ENCODE measurements at regions not wholly inside any gene's neighbourhood (a gene's known extent, or its start where the extent isn't known, plus 50 kb on each side); places are given as distances from the start of the nearest gene placed in this dataset.
"Not testable (repeated sequence)": the region's sequence is repeated elsewhere in the genome, so short reads cannot be mapped to it uniquely, and the experiment has no call there.

DNA sequence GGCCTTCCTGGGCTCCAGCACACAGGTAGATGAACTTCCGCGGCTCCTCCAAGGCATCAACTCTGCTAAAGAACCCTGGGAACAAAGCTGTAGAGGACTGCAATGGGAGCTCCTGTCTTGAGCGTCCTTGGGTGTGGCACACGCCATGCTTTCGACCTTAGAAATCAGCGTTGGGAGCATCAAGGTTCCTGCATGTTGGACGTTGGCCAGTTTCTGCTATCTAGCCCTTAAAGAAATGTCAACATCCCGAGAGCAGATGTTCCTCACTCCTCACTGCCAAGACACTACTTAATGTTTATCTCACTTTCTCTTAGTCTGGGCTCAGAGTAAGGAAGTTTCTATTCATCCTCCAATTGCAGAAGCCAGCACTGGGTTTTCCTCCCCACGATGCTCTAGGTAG lies 70.6 kb upstream of the MEDAG start:
- CTCF ChIA-PET = interaction anchor here (0.6 kb wide), 1 partner anchor 930 kb away, joined by 4 read pairs; no protein-coding TSS in a partner anchor
- DNase-seq = no peak
- Mint-ChIP-seq H3K27me3 (peaks cover 51% of the 10 kb centered on the region), H3K36me3 (no peaks in the 10 kb centered on the region), H3K4me1 (peaks cover 5% of the 10 kb centered on the region), H3K4me3 (no peak overlapping the region), H3K9me3 (no peaks in the 10 kb centered on the region), H3K27ac (no peak overlapping the region)

DNA sequence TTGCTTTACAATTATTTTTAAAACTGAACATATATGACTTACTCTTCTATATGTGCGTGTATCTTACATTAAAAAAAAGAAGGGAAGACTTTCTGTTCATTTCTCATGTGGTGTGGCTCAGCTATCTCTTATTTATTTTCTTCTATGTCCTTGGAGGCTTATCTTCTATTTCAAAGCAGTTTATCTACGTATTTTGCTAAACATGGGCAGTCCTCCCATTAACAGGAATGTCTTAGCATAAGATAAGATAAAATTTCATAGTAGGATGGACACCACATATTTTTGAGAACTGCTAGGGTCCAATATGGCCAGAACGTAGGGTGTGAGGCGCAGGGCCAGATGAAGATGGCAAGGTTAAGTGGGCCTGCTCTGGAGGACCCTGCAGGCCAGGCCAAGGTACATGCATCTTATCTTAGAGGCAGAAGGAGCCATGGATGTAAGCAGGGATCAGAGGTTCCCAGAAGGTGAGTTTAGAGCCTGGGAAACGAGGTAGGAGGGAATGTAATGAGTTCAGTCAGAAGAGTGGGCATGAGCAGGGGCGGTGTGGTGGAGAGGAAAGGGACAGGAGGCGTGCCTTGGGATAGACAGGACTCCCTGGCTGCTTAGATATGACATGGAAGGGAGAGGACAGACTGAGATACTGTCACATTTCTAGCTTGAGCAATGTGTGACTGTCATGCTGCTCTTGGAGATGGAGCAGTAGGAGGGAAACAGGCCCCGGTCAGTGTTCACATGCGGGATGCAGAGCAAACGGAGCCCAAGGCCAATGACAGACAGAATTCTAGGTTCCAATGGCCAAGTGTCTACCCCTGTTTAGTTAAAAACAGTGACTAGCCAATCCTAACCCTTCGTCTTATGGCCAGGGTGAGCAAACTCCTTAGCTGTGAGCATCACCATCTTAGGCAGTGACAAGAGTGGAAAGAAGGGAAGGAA lies 68.6 kb upstream of the MEDAG start:
- Mint-ChIP-seq H3K27ac (no peak overlapping the region), H3K4me3 (no peak overlapping the region), H3K4me1 (peaks cover 5% of the 10 kb centered on the region), H3K27me3 (peaks cover 43% of the 10 kb centered on the region), H3K9me3 (no peaks in the 10 kb centered on the region), H3K36me3 (no peaks in the 10 kb centered on the region)
- DNase-seq = no peak
- CTCF ChIA-PET = interaction anchor here (1.2 kb wide), 1 partner anchor 9 kb away, joined by 3 read pairs; no protein-coding TSS in a partner anchor

DNA sequence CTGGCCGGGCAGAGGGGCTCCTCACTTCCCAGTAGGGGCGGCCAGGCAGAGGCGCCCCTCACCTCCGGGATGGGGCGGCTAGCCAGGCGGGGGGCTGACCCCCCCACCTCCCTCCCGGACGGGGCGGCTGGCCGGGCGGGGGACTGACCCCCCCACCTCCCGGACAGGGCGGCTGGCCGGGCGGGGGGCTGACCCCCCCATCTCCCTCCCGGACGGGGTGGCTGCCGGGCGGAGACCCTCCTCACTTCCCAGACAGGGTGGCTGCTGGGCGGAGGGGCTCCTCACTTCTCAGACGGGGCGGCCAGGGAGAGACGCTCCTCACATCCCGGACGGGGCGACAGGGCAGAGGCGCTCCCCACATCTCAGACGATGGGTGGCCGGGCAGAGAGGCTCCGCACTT lies 66.4 kb upstream of the MEDAG start:
- H3K4me1 Mint-ChIP-seq, CTCF ChIA-PET, H3K36me3 Mint-ChIP-seq, H3K9me3 Mint-ChIP-seq, H3K4me3 Mint-ChIP-seq, H3K27ac Mint-ChIP-seq, DNase-seq: not testable (repeated sequence)
- H3K27me3 Mint-ChIP-seq = peaks cover 28% of the 10 kb centered on the region

DNA sequence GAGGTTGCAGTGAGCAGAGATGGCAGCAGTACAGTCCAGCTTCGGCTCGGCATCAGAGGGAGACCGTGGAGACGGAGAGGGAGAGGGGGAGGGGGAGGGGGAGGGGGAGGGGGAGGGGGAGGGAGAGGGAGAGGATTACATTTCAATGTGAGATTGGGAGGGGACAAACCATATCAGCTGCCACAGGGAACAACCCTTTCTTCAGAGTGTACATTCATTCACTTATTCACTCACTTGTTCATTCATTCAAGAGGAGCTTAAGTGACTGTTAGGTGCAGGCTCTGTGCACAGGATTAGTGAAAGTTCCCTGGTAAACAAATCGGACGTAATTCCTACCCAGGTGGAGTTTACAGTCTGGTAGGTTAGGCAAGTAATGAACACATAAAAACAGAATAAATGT lies 65.6 kb upstream of the MEDAG start:
- Mint-ChIP-seq H3K36me3 (no peaks in the 10 kb centered on the region), H3K4me3 (no peak overlapping the region), H3K9me3 (no peaks in the 10 kb centered on the region), H3K27ac (no peak overlapping the region), H3K4me1 (peaks cover 5% of the 10 kb centered on the region), H3K27me3 (peaks cover 20% of the 10 kb centered on the region)
- no peak for DNase-seq
- CTCF ChIA-PET = no interaction called here

DNA sequence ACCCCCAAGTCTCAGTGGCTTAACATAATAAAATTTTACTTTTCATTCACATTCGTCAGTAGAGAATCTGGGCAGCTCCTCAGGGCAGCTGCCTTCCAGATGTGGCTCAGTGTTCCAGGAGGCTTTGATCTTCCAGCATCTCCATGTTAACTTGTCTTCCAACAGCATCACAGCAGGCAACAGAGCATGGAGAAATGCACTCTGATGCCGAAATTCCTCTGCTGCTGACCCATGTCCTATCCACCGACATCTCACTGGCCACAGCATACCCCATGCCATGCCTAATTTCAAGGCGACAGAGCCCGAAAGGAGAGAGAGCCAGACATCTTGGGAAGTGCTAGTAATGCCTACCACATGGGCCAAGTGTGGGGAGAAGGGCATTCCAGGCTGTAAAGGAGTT lies 64.9 kb upstream of the MEDAG start:
- H3K27ac Mint-ChIP-seq = no peak overlapping the region
- peaks cover 14% of the 10 kb centered on the region for H3K27me3 Mint-ChIP-seq
- H3K36me3 Mint-ChIP-seq = no peaks in the 10 kb centered on the region
- H3K4me1 Mint-ChIP-seq = peaks cover 7% of the 10 kb centered on the region
- no peaks in the 10 kb centered on the region for H3K9me3 Mint-ChIP-seq
- H3K4me3 Mint-ChIP-seq = no peak overlapping the region
- no peak for DNase-seq
- CTCF ChIA-PET = no interaction called here

DNA sequence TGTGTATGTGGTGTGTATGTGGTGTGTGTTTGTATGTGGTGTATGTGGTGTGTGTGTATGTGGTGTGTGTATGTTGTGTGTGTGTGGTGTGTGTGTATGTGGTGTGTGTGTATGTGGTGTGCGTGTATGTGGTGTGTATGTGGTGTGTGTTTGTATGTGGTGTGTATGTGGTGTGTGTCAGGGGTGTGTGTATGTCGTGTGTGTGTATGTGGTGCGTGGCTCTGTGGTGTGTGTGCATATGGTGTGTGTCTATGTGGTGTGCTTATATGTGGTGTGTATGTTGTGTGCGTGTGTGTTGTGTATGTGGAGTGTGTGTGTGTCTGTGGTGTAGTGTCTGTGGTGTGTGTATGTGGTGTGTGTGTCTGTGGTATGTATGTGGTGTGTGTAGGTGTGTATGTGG lies 62.5 kb upstream of the MEDAG start:
- peaks cover 7% of the 10 kb centered on the region for H3K4me1 Mint-ChIP-seq
- H3K4me3 Mint-ChIP-seq = no peak overlapping the region
- CTCF ChIA-PET = no interaction called here
- no peak overlapping the region for H3K27ac Mint-ChIP-seq
- no peaks in the 10 kb centered on the region for H3K36me3 Mint-ChIP-seq
- peaks cover 6% of the 10 kb centered on the region for H3K27me3 Mint-ChIP-seq
- DNase-seq = no peak
- H3K9me3 Mint-ChIP-seq = no peaks in the 10 kb centered on the region

DNA sequence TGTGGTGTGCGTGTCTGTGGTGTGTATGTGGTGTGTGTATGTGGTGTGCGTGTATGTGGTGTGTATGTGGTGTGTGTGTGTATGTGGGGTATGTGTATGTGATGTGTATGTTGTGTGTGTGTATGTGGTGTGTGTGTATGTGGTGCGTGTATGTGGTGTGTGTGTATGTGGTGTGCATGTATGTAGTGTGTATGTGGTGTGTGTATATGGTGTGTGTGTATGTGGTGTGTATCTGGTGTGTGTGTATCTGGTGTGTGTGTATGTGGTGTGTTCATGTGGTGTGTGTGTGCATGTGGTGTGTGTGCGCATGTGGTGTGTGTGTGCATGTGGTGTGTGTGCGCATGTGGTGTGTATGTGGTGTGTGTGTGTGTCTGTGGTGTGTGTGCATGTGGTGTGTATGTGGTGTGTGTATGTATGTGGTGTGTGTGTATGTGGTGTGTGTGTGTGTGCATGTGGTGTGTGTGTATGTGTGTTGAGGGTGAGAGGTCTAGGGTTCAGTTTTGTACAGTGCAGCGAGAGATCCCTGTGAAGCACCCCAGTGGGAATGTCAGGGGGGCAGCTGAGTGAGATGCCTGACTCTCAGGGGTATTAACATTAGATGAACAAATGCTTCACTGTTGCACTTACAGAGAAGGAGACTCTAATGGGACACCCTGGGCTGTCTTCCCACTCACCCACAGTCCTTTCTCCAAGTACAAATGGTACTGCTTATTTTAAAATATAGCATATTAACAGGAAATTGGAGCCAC lies 61.3 kb upstream of the MEDAG start:
- Mint-ChIP-seq H3K27me3 (peaks cover 6% of the 10 kb centered on the region), H3K27ac (no peak overlapping the region), H3K36me3 (no peaks in the 10 kb centered on the region), H3K4me3 (no peak overlapping the region), H3K4me1 (peaks cover 7% of the 10 kb centered on the region), H3K9me3 (no peaks in the 10 kb centered on the region)
- CTCF ChIA-PET = no interaction called here
- no peak for DNase-seq

DNA sequence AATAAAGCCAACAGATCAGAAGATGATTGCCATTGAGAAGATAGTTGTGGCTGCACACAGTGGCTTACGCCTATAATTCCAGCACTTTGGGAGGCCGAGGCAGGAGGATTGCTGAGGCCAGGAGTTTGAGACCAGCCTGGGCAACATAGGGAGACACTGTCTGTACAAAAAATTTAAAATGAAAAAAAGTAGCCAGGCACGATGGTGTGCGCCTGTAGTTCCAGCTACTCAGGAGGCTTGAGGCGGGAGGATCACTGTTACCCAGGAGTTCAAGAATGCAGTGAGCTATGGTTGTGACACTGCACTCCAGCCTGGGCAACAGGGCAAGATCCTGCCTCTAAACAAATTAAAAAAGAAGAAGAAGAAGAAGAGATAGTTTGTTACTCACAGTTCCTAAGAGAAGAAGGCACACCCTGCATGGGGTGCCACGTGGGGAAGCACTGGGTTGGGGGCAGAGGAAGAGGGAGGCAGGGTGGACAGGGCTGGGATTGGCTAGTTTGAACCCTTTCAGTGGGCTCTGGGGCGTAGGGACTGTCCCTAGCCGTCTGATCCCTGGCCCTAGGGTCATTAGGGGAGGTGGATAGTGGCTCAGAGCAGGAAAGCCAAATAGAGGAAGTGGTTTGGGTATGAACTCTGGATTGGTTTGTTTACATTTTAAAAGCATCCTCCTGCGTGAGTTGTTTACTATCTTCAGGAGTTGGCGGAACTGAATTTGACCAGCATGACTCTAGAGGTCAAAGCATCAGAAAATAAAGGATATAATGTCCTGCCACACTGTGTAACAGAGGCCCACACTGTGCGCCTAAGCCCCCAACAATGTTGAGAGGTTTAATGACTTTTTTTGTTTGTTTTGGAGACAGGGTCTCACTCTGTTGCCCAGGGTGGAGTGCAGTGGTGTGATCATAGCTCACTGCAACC lies 60.5 kb upstream of the MEDAG start:
- DNase-seq = no peak
- Mint-ChIP-seq H3K4me3 (no peak overlapping the region), H3K36me3 (no peaks in the 10 kb centered on the region), H3K27me3 (peaks cover 6% of the 10 kb centered on the region), H3K27ac (peak overlapping the region; percentile 22), H3K4me1 (peaks cover 7% of the 10 kb centered on the region), H3K9me3 (no peaks in the 10 kb centered on the region)
- CTCF ChIA-PET = interaction anchor here (0.6 to 1.6 kb wide), 3 partner anchors 8 to 143 kb away, joined by 3 to 4 read pairs (median 3); no protein-coding TSS in a partner anchor

DNA sequence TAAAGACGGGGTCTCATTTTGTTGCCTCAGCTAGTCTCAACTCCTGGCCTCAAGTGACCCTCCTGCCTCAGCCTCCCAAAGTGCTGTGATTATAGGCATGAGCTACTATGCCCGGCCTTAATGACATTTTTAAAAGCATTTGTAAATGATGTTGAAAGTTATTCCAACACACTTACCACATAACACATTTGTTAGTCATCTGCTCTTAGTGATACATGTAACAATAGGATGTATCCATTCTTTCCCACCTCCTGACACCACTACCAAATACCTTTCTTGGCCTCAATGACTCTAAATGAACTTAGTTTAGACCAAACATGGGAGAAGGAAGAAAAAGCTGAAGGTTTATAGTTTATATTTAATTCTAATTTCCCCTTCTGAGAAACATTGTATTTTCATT lies 59.8 kb upstream of the MEDAG start:
- DNase-seq = no peak
- peaks cover 7% of the 10 kb centered on the region for H3K4me1 Mint-ChIP-seq
- H3K9me3 Mint-ChIP-seq = no peaks in the 10 kb centered on the region
- no peak overlapping the region for H3K4me3 Mint-ChIP-seq
- no peak overlapping the region for H3K27ac Mint-ChIP-seq
- CTCF ChIA-PET = interaction anchor here (1.0 to 1.6 kb wide), 3 partner anchors 9 to 19 kb away, joined by 3 to 4 read pairs (median 3); no protein-coding TSS in a partner anchor
- peaks cover 6% of the 10 kb centered on the region for H3K27me3 Mint-ChIP-seq
- no peaks in the 10 kb centered on the region for H3K36me3 Mint-ChIP-seq

DNA sequence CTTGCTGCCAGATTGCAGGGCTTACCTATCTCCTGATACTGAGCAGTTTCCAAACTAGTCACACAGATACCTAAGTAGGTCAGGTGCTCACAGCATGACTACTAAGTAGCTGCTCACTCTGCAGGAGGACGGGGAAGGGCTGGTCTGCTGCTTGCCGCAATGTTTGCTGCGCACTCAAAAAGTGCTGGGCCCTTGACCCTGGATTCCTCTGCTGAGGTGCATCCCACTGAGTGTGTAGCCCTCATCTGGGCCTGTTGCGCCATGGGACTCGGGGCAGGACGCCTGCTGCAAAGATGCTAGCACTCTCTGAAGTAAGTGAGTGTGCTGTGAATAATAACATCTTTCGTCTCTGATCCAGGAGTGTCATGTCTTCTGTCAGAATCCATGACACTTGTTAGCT lies 59.2 kb upstream of the MEDAG start:
- CTCF ChIA-PET = interaction anchor here (1.0 to 1.6 kb wide), 3 partner anchors 10 to 19 kb away, joined by 3 to 4 read pairs (median 3); no protein-coding TSS in a partner anchor
- peaks cover 6% of the 10 kb centered on the region for H3K27me3 Mint-ChIP-seq
- no peak for DNase-seq
- H3K27ac Mint-ChIP-seq = no peak overlapping the region
- no peaks in the 10 kb centered on the region for H3K9me3 Mint-ChIP-seq
- no peak overlapping the region for H3K4me3 Mint-ChIP-seq
- H3K36me3 Mint-ChIP-seq = no peaks in the 10 kb centered on the region
- peaks cover 7% of the 10 kb centered on the region for H3K4me1 Mint-ChIP-seq

DNA sequence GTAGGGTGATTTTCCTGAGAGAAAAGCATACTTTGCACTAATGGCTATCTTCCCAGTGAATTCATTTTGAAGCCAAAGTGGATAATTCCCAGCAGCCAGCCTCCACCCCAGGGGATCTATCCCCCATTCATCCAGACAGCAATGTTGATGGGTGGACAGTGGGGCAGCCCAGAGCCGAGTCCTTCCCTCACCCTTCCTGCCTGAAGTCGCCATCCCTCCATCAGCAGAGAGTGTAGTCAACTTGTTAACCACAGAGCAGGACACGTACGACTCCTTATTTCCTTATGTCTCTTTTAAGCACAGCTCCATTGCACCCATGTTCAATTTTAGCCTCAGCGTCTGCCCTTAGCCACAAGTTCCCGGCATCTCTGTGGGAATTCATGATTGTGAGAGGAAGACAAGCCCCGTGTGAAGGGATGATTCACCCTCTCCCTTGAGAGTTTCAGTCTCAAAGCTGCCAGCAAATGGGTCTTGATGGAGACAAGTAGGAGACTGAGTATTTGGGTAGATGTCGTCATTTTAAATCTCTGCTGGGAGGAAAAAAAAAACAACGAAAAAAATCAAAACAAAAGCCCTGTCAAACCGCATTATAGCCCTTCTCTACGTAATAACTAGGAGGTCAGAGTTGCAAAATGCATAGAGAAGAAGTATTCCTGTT lies 58.3 kb upstream of the MEDAG start:
- no peaks in the 10 kb centered on the region for H3K36me3 Mint-ChIP-seq
- H3K27ac Mint-ChIP-seq = no peak overlapping the region
- peaks cover 6% of the 10 kb centered on the region for H3K27me3 Mint-ChIP-seq
- no peak overlapping the region for H3K4me3 Mint-ChIP-seq
- H3K4me1 Mint-ChIP-seq = peaks cover 7% of the 10 kb centered on the region
- CTCF ChIA-PET = interaction anchor here (0.8 to 1.3 kb wide), 2 partner anchors 10 to 25 kb away, joined by 3 to 4 read pairs; no protein-coding TSS in a partner anchor
- no peak for DNase-seq
- H3K9me3 Mint-ChIP-seq = no peaks in the 10 kb centered on the region

DNA sequence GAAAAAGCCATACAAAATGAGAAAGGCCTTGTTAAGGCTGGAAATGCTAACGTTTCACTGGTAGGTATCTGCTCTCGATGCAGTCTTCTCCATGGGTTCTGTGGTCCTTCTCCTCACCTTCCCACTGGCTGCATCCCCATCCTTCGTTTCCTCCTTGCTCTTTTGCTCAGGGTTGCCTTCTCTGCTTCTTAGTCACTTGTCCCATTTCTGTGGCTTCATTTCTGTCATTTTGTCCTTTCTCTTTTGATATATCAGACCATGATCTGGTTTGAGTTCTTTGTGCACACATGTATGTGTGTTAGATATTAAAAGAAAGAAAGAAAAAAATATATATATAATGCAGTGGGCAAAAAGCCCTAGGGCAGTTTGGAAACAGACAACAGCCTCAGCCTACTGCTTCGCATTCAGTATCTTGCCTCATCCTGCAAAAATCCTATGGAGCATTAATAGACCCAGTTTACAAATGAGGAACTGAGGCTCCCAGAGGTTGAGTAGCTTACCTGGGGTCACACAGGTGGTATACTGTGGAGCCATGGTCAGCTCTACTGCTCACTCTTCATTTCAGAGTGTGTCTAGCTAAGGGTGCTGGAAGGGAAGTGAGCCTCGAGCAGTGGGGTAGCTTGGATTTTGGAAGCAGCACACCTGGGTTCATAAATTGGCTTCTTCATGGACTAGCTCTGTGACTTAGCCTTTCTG lies 57.6 kb upstream of the MEDAG start:
- no peak for DNase-seq
- CTCF ChIA-PET = interaction anchor here (0.6 to 2.2 kb wide), 2 partner anchors 17 to 176 kb away, joined by 3 to 8 read pairs; no protein-coding TSS in a partner anchor
- H3K9me3 Mint-ChIP-seq = no peaks in the 10 kb centered on the region
- H3K4me1 Mint-ChIP-seq = peaks cover 7% of the 10 kb centered on the region
- H3K27ac Mint-ChIP-seq = no peak overlapping the region
- H3K4me3 Mint-ChIP-seq = no peak overlapping the region
- H3K36me3 Mint-ChIP-seq = no peaks in the 10 kb centered on the region
- H3K27me3 Mint-ChIP-seq = peaks cover 6% of the 10 kb centered on the region

DNA sequence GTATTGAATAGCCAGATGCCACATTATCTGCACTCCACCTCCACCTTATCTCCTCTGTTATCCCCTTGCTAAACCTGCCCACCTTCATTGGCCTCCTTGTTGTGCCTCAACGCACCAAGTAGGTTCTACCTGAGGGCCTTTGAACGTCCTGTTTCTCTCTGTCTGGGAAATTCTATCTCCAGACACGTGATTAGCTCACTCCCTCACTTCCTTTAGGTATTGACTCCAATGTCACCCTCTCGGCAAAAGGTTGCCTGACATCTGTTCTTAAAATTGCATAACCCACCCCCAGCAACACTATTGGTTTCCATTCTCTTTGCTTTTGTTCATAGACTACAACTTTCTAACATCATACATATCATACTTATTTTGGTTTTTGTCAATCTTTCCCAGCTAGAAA lies 56.5 kb upstream of the MEDAG start:
- Mint-ChIP-seq H3K4me3 (no peak overlapping the region), H3K9me3 (no peaks in the 10 kb centered on the region), H3K4me1 (peaks cover 7% of the 10 kb centered on the region), H3K36me3 (no peaks in the 10 kb centered on the region), H3K27me3 (peaks cover 6% of the 10 kb centered on the region), H3K27ac (no peak overlapping the region)
- no peak for DNase-seq
- CTCF ChIA-PET = interaction anchor here (2.2 kb wide), 1 partner anchor 16 kb away, joined by 8 read pairs; no protein-coding TSS in a partner anchor
